ENCODE measurements at regions not wholly inside any gene's neighbourhood (a gene's known extent, or its start where the extent isn't known, plus 50 kb on each side); places are given as distances from the start of the nearest gene placed in this dataset.

- no peak for TF ChIP-seq CTCF (IDR thresholded peaks at IDR 0.05; ENCODE audit: insufficient read depth, low read depth, low read length)
- no peak for TF ChIP-seq EZH2 (IDR thresholded peaks at IDR 0.05; ENCODE audit: insufficient read depth, low read length)
Observed at GRCh38 chr1:87707411-87707810, 378.7 kb downstream of the LMO4 start.
